GM23338 (cell line): ENCODE measurements at regions not wholly inside any gene's neighbourhood (a gene's known extent, or its start where the extent isn't known, plus 50 kb on each side); places are given as distances from the start of the nearest gene placed in this dataset.

Experiments
- ATAC-seq: fragments of 200-7000 bp; cut with Tn5 transposase; 3 replicates; pipeline ENCODE4 v1.9.1; 2020
- DNase-seq: peaks from one replicate; pipeline ENCODE4 v3.0.0-alpha.2; 2015; ENCODE audit warnings: low spot score
- H2AFZ ChIP-seq: fragments of 200-600 bp; sonication (generic); 2 replicates; pipeline ENCODE4 v1.8.0; 2016; ENCODE audit warnings: antibody characterized with exemption, mild to moderate bottlenecking, moderate library complexity
- H3F3A ChIP-seq: fragments of 200-600 bp; sonication (generic); replicated peaks from 2 replicates; pipeline ENCODE4 v1.8.0; 2017; ENCODE audit warnings: antibody characterized with exemption, mixed run types, low read depth
- H3K27ac ChIP-seq: fragments of 200-600 bp; sonication (generic); 2 replicates; pipeline ENCODE4 v1.6.1; 2016; ENCODE audit warnings: low read depth
- H3K27me3 ChIP-seq: fragments of 200-600 bp; sonication (generic); 2 replicates; pipeline ENCODE4 v1.8.0; 2016; ENCODE audit warnings: mild to moderate bottlenecking, mixed run types, moderate library complexity; ENCODE audit not compliant: insufficient read depth
- H3K36me3 ChIP-seq: fragments of 200-600 bp; sonication (generic); 2 replicates; pipeline ENCODE4 v1.8.0; 2016; ENCODE audit warnings: mild to moderate bottlenecking; ENCODE audit not compliant: insufficient read depth
- H3K4me1 ChIP-seq: fragments of 200-600 bp; sonication (generic); 2 replicates; pipeline ENCODE4 v1.8.0; 2016; ENCODE audit warnings: mild to moderate bottlenecking, moderate library complexity; ENCODE audit not compliant: insufficient read depth
- H3K4me2 ChIP-seq: fragments of 200-600 bp; sonication (generic); 2 replicates; pipeline ENCODE4 v1.7.1; 2017; ENCODE audit warnings: mixed run types
- H3K4me3 ChIP-seq: fragments of 200-600 bp; sonication (generic); 2 replicates; pipeline ENCODE4 v1.6.1; 2016; ENCODE audit warnings: mixed run types
- H3K79me2 ChIP-seq: fragments of 200-600 bp; sonication (generic); replicated peaks from 2 replicates; pipeline ENCODE4 v1.8.0; 2017; ENCODE audit warnings: mild to moderate bottlenecking; ENCODE audit not compliant: insufficient read depth
- H3K9me2 ChIP-seq: fragments of 200-600 bp; sonication (generic); 2 replicates; pipeline ENCODE4 v1.8.0; 2017; ENCODE audit not compliant: insufficient read depth
- H4K20me1 ChIP-seq: fragments of 200-600 bp; sonication (generic); replicated peaks from 2 replicates; pipeline ENCODE4 v1.8.0; 2017; ENCODE audit warnings: mild to moderate bottlenecking; ENCODE audit not compliant: insufficient read depth
- H3K27ac Mint-ChIP-seq: 2 replicates; pipeline ENCODE4 v1.8.0; 2020; ENCODE audit warnings: inconsistent platforms, mild to moderate bottlenecking, moderate library complexity, mixed read lengths
- H3K27me3 Mint-ChIP-seq: 3 replicates; pipeline ENCODE4 v1.8.0; 2022; ENCODE audit warnings: low read depth, mild to moderate bottlenecking, moderate library complexity, mixed read lengths, inconsistent platforms; ENCODE audit not compliant: insufficient read depth, poor library complexity
- H3K36me3 Mint-ChIP-seq: 3 replicates; pipeline ENCODE4 v1.8.0; 2021; ENCODE audit warnings: low read depth, mild to moderate bottlenecking, inconsistent platforms, moderate library complexity, mixed read lengths
- H3K4me1 Mint-ChIP-seq: 3 replicates; pipeline ENCODE4 v1.8.0; 2020; ENCODE audit warnings: mild to moderate bottlenecking, inconsistent platforms, mixed read lengths
- H3K4me3 Mint-ChIP-seq: 3 replicates; pipeline ENCODE4 v1.8.0; 2021; ENCODE audit warnings: moderate library complexity, mild to moderate bottlenecking, inconsistent platforms, mixed read lengths
- H3K9me3 Mint-ChIP-seq: 3 replicates; pipeline ENCODE4 v1.8.0; 2020; ENCODE audit warnings: moderate library complexity, mild to moderate bottlenecking, inconsistent platforms, mixed read lengths
- CREB1 ChIP-seq: fragments of 250-450 bp; sonication (Bioruptor Pico); IDR thresholded peaks from 2 replicates; pipeline ENCODE4 v1.5.0; 2020; ENCODE audit warnings: low read depth, mild to moderate bottlenecking, moderate library complexity
- EZH2 ChIP-seq: fragments of 200-600 bp; sonication (generic); IDR thresholded peaks from one replicate; pipeline ENCODE4 v1.8.0; 2017; ENCODE audit warnings: antibody characterized with exemption, mild to moderate bottlenecking, low read depth; ENCODE audit not compliant: unreplicated experiment
- EZH2phosphoT487 ChIP-seq: fragments of 200-600 bp; sonication (generic); IDR thresholded peaks from one replicate; pipeline ENCODE4 v1.8.1; 2018; ENCODE audit warnings: antibody characterized with exemption; ENCODE audit not compliant: unreplicated experiment
- JUNB ChIP-seq: IDR thresholded peaks from one replicate; pipeline ENCODE4 v1.6.1; 2016; ENCODE audit warnings: antibody characterized with exemption; ENCODE audit not compliant: unreplicated experiment
- NANOG ChIP-seq: IDR thresholded peaks from 2 replicates; pipeline ENCODE4 v1.6.1; 2016; ENCODE audit warnings: antibody characterized with exemption, borderline replicate concordance
- POLR2AphosphoS5 ChIP-seq: IDR thresholded peaks from 2 replicates; pipeline ENCODE4 v1.6.1; 2016; ENCODE audit warnings: antibody characterized with exemption, low read depth
- STAT1 ChIP-seq: IDR thresholded peaks from one replicate; pipeline ENCODE4 v1.6.1; 2016; ENCODE audit warnings: antibody characterized with exemption; ENCODE audit not compliant: unreplicated experiment
- ZNF114 ChIP-seq: fragments of 250-450 bp; sonication (Bioruptor Pico); IDR thresholded peaks from 2 replicates; pipeline ENCODE4 v1.5.0; 2020; ENCODE audit warnings: mild to moderate bottlenecking, moderate library complexity
- ZNF331 ChIP-seq: fragments of 250-450 bp; sonication (Bioruptor Pico); IDR thresholded peaks from 2 replicates; pipeline ENCODE4 v1.5.0; 2020; ENCODE audit warnings: low read depth, mild to moderate bottlenecking, moderate library complexity
- TF ChIP-seq, protein P1 (sequence below): fragments of 250-450 bp; sonication (Bioruptor Pico); IDR thresholded peaks from 2 replicates; pipeline ENCODE4 v1.5.0; 2020; ENCODE audit warnings: mild to moderate bottlenecking, moderate library complexity
- TF ChIP-seq, protein P2 (sequence below): IDR thresholded peaks from one replicate; pipeline ENCODE4 v1.6.1; 2018; ENCODE audit warnings: antibody characterized with exemption; ENCODE audit not compliant: unreplicated experiment
- TF ChIP-seq, protein P3 (sequence below): IDR thresholded peaks from 2 replicates; pipeline ENCODE4 v1.6.1; 2016; ENCODE audit warnings: antibody characterized with exemption
- TF ChIP-seq, protein P4 (sequence below), 2 experiments: fragments of 200-600 bp in 1 of 2; sonication (generic) in 1 of 2; conservative IDR thresholded peaks; 2 replicates each; pipeline versions ENCODE4 v1.5.1 to v1.6.1; 2016 to 2017; ENCODE audit warnings: antibody characterized with exemption in 2 of 2, low read depth in 2 of 2, mild to moderate bottlenecking in 2 of 2, moderate library complexity in 1 of 2

DNA sequence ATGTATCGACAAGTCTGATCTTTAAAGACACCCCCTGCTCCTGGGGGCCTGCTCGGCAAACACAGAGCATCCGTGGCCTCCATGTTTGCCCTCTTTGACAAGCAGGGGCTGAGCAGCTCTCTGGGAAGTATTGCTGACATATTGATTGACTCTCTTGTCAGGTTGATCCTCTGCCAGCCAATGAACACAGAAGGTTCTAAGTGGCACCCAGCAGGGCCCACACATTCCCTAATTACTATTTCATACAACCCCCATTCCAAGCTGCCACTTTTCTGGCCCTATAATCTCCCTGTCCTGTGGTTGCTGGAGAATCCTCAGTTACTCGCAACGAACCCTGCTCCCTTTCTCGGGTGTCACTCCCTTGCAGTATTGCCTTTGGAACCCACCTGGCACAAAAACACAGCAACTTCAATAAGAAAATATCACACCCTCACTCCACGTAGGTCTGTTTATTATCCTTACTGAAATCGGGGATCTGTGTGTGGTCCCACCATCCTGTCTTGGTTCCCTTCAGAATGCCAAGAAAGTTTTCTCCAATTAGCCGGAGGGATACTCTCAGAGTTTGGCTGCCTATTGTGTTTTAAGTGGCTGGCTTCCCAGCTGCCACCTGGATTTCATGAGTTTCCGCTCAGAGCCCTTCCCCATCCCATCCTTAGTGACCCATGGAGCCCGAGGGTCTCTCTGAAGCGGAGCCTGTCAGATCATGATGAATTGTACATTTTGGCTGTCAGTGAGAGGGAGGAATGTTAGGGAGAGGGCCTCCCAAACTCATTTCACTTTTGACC lies 249.0 kb upstream of the WWC1 start:
- peaks cover 8% of the 10 kb centered on the region; the same call in 1 of the 2 replicates for H3K4me1 ChIP-seq

More for the DNA sequence above, 249.0 kb upstream of the WWC1 start:
- Histone ChIP-seq H3K9me2 (0 out of 2 replicates have a peak, but pooled peaks cover 4% of the 10 kb centered on the region), H3K79me2 (no peaks in the 10 kb centered on the region), H3K36me3 (no peaks in the 10 kb centered on the region), H4K20me1 (no peaks in the 10 kb centered on the region), H3K27me3 (no peaks in the 10 kb centered on the region), H3K4me2 (no peak overlapping the region), H3K4me3 (no peak overlapping the region), H2AFZ (no peak overlapping the region), H3K27ac (no peak overlapping the region), H3F3A (no peaks in the 10 kb centered on the region)
- H3K4me3 Mint-ChIP-seq: no peak overlapping the region
- no peaks in the 10 kb centered on the region for H3K36me3 Mint-ChIP-seq
- TF ChIP-seq, protein P1, sequence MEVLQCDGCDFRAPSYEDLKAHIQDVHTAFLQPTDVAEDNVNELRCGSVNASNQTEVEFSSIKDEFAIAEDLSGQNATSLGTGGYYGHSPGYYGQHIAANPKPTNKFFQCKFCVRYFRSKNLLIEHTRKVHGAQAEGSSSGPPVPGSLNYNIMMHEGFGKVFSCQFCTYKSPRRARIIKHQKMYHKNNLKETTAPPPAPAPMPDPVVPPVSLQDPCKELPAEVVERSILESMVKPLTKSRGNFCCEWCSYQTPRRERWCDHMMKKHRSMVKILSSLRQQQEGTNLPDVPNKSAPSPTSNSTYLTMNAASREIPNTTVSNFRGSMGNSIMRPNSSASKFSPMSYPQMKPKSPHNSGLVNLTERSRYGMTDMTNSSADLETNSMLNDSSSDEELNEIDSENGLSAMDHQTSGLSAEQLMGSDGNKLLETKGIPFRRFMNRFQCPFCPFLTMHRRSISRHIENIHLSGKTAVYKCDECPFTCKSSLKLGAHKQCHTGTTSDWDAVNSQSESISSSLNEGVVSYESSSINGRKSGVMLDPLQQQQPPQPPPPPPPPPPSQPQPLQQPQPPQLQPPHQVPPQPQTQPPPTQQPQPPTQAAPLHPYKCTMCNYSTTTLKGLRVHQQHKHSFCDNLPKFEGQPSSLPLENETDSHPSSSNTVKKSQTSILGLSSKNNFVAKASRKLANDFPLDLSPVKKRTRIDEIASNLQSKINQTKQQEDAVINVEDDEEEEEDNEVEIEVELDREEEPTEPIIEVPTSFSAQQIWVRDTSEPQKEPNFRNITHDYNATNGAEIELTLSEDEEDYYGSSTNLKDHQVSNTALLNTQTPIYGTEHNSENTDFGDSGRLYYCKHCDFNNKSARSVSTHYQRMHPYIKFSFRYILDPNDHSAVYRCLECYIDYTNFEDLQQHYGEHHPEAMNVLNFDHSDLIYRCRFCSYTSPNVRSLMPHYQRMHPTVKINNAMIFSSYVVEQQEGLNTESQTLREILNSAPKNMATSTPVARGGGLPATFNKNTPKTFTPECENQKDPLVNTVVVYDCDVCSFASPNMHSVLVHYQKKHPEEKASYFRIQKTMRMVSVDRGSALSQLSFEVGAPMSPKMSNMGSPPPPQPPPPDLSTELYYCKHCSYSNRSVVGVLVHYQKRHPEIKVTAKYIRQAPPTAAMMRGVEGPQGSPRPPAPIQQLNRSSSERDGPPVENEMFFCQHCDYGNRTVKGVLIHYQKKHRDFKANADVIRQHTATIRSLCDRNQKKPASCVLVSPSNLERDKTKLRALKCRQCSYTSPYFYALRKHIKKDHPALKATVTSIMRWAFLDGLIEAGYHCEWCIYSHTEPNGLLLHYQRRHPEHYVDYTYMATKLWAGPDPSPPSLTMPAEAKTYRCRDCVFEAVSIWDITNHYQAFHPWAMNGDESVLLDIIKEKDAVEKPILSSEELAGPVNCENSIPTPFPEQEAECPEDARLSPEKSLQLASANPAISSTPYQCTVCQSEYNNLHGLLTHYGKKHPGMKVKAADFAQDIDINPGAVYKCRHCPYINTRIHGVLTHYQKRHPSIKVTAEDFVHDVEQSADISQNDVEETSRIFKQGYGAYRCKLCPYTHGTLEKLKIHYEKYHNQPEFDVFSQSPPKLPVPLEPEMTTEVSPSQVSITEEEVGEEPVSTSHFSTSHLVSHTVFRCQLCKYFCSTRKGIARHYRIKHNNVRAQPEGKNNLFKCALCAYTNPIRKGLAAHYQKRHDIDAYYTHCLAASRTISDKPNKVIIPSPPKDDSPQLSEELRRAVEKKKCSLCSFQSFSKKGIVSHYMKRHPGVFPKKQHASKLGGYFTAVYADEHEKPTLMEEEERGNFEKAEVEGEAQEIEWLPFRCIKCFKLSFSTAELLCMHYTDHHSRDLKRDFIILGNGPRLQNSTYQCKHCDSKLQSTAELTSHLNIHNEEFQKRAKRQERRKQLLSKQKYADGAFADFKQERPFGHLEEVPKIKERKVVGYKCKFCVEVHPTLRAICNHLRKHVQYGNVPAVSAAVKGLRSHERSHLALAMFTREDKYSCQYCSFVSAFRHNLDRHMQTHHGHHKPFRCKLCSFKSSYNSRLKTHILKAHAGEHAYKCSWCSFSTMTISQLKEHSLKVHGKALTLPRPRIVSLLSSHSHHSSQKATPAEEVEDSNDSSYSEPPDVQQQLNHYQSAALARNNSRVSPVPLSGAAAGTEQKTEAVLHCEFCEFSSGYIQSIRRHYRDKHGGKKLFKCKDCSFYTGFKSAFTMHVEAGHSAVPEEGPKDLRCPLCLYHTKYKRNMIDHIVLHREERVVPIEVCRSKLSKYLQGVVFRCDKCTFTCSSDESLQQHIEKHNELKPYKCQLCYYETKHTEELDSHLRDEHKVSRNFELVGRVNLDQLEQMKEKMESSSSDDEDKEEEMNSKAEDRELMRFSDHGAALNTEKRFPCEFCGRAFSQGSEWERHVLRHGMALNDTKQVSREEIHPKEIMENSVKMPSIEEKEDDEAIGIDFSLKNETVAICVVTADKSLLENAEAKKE (CRISPR knock-in tag): no peak
- TF ChIP-seq NANOG (no peak), CREB1 (no peak), EZH2 (no peak), JUNB (no peak), EZH2phosphoT487 (no peak), POLR2AphosphoS5 (no peak), STAT1 (no peak), ZNF331 (CRISPR knock-in tag) (no peak), ZNF114 (CRISPR knock-in tag) (no peak)
- TF ChIP-seq, protein P2, sequence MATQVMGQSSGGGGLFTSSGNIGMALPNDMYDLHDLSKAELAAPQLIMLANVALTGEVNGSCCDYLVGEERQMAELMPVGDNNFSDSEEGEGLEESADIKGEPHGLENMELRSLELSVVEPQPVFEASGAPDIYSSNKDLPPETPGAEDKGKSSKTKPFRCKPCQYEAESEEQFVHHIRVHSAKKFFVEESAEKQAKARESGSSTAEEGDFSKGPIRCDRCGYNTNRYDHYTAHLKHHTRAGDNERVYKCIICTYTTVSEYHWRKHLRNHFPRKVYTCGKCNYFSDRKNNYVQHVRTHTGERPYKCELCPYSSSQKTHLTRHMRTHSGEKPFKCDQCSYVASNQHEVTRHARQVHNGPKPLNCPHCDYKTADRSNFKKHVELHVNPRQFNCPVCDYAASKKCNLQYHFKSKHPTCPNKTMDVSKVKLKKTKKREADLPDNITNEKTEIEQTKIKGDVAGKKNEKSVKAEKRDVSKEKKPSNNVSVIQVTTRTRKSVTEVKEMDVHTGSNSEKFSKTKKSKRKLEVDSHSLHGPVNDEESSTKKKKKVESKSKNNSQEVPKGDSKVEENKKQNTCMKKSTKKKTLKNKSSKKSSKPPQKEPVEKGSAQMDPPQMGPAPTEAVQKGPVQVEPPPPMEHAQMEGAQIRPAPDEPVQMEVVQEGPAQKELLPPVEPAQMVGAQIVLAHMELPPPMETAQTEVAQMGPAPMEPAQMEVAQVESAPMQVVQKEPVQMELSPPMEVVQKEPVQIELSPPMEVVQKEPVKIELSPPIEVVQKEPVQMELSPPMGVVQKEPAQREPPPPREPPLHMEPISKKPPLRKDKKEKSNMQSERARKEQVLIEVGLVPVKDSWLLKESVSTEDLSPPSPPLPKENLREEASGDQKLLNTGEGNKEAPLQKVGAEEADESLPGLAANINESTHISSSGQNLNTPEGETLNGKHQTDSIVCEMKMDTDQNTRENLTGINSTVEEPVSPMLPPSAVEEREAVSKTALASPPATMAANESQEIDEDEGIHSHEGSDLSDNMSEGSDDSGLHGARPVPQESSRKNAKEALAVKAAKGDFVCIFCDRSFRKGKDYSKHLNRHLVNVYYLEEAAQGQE: no peak
- TF ChIP-seq, protein P3, sequence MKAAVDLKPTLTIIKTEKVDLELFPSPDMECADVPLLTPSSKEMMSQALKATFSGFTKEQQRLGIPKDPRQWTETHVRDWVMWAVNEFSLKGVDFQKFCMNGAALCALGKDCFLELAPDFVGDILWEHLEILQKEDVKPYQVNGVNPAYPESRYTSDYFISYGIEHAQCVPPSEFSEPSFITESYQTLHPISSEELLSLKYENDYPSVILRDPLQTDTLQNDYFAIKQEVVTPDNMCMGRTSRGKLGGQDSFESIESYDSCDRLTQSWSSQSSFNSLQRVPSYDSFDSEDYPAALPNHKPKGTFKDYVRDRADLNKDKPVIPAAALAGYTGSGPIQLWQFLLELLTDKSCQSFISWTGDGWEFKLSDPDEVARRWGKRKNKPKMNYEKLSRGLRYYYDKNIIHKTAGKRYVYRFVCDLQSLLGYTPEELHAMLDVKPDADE: no peak
- TF ChIP-seq, protein P4, sequence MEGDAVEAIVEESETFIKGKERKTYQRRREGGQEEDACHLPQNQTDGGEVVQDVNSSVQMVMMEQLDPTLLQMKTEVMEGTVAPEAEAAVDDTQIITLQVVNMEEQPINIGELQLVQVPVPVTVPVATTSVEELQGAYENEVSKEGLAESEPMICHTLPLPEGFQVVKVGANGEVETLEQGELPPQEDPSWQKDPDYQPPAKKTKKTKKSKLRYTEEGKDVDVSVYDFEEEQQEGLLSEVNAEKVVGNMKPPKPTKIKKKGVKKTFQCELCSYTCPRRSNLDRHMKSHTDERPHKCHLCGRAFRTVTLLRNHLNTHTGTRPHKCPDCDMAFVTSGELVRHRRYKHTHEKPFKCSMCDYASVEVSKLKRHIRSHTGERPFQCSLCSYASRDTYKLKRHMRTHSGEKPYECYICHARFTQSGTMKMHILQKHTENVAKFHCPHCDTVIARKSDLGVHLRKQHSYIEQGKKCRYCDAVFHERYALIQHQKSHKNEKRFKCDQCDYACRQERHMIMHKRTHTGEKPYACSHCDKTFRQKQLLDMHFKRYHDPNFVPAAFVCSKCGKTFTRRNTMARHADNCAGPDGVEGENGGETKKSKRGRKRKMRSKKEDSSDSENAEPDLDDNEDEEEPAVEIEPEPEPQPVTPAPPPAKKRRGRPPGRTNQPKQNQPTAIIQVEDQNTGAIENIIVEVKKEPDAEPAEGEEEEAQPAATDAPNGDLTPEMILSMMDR (conservative IDR thresholded peaks at IDR 0.05; ENCODE audit: low read depth in 2 of 2): no peak
- no peaks in the 10 kb centered on the region for H3K9me3 Mint-ChIP-seq
- H3K27ac Mint-ChIP-seq: no peak overlapping the region
- ATAC-seq (no peak), DNase-seq (no peak)
- H3K27me3 Mint-ChIP-seq: peaks cover 2% of the 10 kb centered on the region
- peaks cover 29% of the 10 kb centered on the region for H3K4me1 Mint-ChIP-seq
